Epithelial cell of esophagus (primary cell): ENCODE measurements at regions not wholly inside any gene's neighbourhood (a gene's known extent, or its start where the extent isn't known, plus 50 kb on each side); places are given as distances from the start of the nearest gene placed in this dataset.
A peak's percentile ranks its signal among the peaks of the same experiment; 100 is the strongest.

ENCODE experiments used
- DNase-seq: peaks from one replicate; pipeline ENCODE4 v3.0.0; 2010; ENCODE audit warnings: low read depth
- H3K4me3 ChIP-seq: 2 replicates; pipeline ENCODE4 v1.5.1; 2011; ENCODE audit warnings: mild to moderate bottlenecking, low read length, control low read depth
- CTCF ChIP-seq: IDR thresholded peaks from 2 replicates; pipeline ENCODE4 v1.5.1; 2011; ENCODE audit warnings: low read depth, mild to moderate bottlenecking, low read length, control low read depth, inconsistent platforms; ENCODE audit not compliant: insufficient read depth; ENCODE audit errors: missing control alignments

- peak; percentile 1 for DNase-seq
- TF ChIP-seq CTCF: no peak
- no peak overlapping the region for H3K4me3 ChIP-seq
Measured at GRCh38 chr3:164879201-164879600, 199.1 kb downstream of the SI start.

GRCh38 chr3:164864454-164864853, 213.8 kb downstream of the SI start:
- TF ChIP-seq CTCF: no peak

GRCh38 chr3:164852866-164853265, 225.4 kb downstream of the SI start:
- DNase-seq: no peak
- H3K4me3 ChIP-seq: no peak overlapping the region
- no peak for TF ChIP-seq CTCF

More at GRCh38 chr3:164864454-164864853, 213.8 kb downstream of the SI start:
- no peak for DNase-seq
- no peak overlapping the region for H3K4me3 ChIP-seq

- no peak overlapping the region for H3K4me3 ChIP-seq
- TF ChIP-seq CTCF: no peak
- no peak for DNase-seq
Measured at GRCh38 chr3:164851905-164852304, 226.4 kb downstream of the SI start.

GRCh38 chr3:164851204-164851603, 227.1 kb downstream of the SI start:
- DNase-seq: no peak
- TF ChIP-seq CTCF: no peak
- H3K4me3 ChIP-seq: no peak overlapping the region

GRCh38 chr3:164848923-164849322, 229.4 kb downstream of the SI start:
- no peak overlapping the region for H3K4me3 ChIP-seq
- no peak for DNase-seq
- TF ChIP-seq CTCF: no peak

GRCh38 chr3:164845739-164846138, 232.6 kb downstream of the SI start:
- no peak for TF ChIP-seq CTCF
- no peak overlapping the region for H3K4me3 ChIP-seq
- no peak for DNase-seq
